Natural killer cell (primary cell): ENCODE measurements at regions not wholly inside any gene's neighbourhood (a gene's known extent, or its start where the extent isn't known, plus 50 kb on each side); places are given as distances from the start of the nearest gene placed in this dataset.

ENCODE experiments used
- ATAC-seq, 3 donors: fragments of 150-1000 bp in 2 of 3; fragments of 200-7000 bp in 1 of 3; cut with Tn5 transposase; 1 replicate in 1 of 3; 2 replicates in 2 of 3; pipeline ENCODE4 v1.10.0; 2021; ENCODE audit warnings: mild to moderate bottlenecking in 2 of 3, moderate library complexity in 2 of 3
- DNase-seq, 2 donors: peaks; one replicate each; pipeline versions ENCODE4 v3.0.0 to v3.0.0-alpha.2; 2013 to 2021; ENCODE audit warnings: mixed read lengths in 1 of 2
- H3K27ac ChIP-seq: one replicate; pipeline ENCODE4 v1.5.1; 2013; ENCODE audit warnings: mild to moderate bottlenecking, low read length
- H3K27me3 ChIP-seq: one replicate; pipeline ENCODE4 v1.6.1; 2013; ENCODE audit warnings: low read length; ENCODE audit not compliant: control insufficient read depth, insufficient read depth
- H3K36me3 ChIP-seq: one replicate; pipeline ENCODE4 v1.6.1; 2013; ENCODE audit warnings: low read length; ENCODE audit not compliant: control insufficient read depth, insufficient read depth
- H3K4me1 ChIP-seq: one replicate; pipeline ENCODE4 v1.6.1; 2013; ENCODE audit warnings: low read length; ENCODE audit not compliant: control insufficient read depth, insufficient read depth
- H3K4me3 ChIP-seq: one replicate; pipeline ENCODE4 v1.5.1; 2013; ENCODE audit warnings: low read length
- H3K9me3 ChIP-seq: one replicate; pipeline ENCODE4 v1.6.1; 2013; ENCODE audit warnings: low read length; ENCODE audit not compliant: control insufficient read depth, insufficient read depth
- H3K27ac Mint-ChIP-seq, 2 donors: one replicate each; pipeline ENCODE4 v1.8.0; 2022; ENCODE audit warnings: mild to moderate bottlenecking in 2 of 2, mixed read lengths in 2 of 2, moderate library complexity in 1 of 2
- H3K27me3 Mint-ChIP-seq, 2 donors: one replicate each; pipeline ENCODE4 v1.8.0; 2022; ENCODE audit warnings: low read depth in 2 of 2, mixed read lengths in 2 of 2
- H3K36me3 Mint-ChIP-seq: one replicate; pipeline ENCODE4 v1.8.0; 2022; ENCODE audit warnings: mixed read lengths
- H3K4me1 Mint-ChIP-seq, 2 donors: one replicate each; pipeline ENCODE4 v1.8.0; 2022; ENCODE audit warnings: mixed read lengths in 2 of 2
- H3K4me3 Mint-ChIP-seq: one replicate; pipeline ENCODE4 v1.8.0; 2022; ENCODE audit warnings: mild to moderate bottlenecking, moderate library complexity, mixed read lengths
- H3K9me3 Mint-ChIP-seq, 2 donors: one replicate each; pipeline ENCODE4 v1.8.0; 2022; ENCODE audit warnings: mixed read lengths in 2 of 2
- WGBS: methylation state at CpG from one replicate; pipeline ENCODE4 v1.1.7; 2013; ENCODE audit warnings: missing lambda C conversion rate; ENCODE audit not compliant: insufficient coverage; 5-methylcytosine and 5-hydroxymethylcytosine counted together
- intact Hi-C: fragments of 100-400 bp; cut with micrococcal nuclease; formaldehyde crosslinking; loops from one replicate; pipeline ENCODE4 v1.14.2; 2022
- TF ChIP-seq, protein P1 (sequence below): fragments of 200-600 bp; IDR thresholded peaks from one replicate; pipeline ENCODE4 v1.8.0; 2022; ENCODE audit warnings: antibody characterized with exemption

DNA sequence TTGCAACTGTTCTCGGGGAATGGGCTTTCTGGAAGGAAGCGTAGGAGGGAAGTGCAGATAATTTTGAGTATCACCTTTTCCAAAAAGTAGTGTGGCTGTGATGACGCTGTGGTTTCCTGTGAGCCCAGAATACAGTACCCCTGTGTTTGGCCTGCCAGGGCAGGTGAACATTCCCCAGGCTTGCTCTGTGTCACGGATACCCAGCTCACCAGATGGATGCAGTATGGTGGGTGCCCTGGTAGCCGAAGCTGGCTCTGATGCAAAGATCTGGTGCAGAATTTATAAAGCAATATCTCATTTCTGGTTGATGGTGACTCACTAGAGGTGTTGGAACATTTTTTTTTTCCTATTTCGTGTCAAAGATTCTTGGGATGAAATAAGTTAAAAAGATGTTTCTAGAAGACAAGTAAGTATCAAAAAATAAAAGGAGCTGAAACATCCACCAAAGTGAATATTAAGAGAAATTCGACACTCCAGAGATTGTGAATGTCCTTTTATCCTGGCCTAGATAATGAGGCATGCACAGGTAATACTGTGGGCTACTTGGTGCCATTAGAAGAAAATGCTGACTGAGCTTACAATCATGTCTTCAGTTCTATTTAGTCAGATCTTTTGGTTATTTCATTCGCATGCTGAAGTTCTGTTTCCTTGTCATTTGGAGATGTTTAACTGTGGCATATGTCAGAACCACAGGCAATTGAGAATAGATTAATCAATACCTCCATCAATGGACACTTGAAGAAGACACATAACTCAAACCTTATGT is 200.1 kb downstream of the GADD45G start:
- Mint-ChIP-seq H3K4me3 (no peak overlapping the region), H3K27me3 (peaks cover 8 to 44% of the 10 kb centered on the region in 2 donors), H3K36me3 (no peaks in the 10 kb centered on the region), H3K4me1 (no peaks in the 10 kb centered on the region), H3K27ac (no peak overlapping the region), H3K9me3 (no peaks in the 10 kb centered on the region)
- intact Hi-C loops = no loop called here
- TF ChIP-seq, protein P1, sequence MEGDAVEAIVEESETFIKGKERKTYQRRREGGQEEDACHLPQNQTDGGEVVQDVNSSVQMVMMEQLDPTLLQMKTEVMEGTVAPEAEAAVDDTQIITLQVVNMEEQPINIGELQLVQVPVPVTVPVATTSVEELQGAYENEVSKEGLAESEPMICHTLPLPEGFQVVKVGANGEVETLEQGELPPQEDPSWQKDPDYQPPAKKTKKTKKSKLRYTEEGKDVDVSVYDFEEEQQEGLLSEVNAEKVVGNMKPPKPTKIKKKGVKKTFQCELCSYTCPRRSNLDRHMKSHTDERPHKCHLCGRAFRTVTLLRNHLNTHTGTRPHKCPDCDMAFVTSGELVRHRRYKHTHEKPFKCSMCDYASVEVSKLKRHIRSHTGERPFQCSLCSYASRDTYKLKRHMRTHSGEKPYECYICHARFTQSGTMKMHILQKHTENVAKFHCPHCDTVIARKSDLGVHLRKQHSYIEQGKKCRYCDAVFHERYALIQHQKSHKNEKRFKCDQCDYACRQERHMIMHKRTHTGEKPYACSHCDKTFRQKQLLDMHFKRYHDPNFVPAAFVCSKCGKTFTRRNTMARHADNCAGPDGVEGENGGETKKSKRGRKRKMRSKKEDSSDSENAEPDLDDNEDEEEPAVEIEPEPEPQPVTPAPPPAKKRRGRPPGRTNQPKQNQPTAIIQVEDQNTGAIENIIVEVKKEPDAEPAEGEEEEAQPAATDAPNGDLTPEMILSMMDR = no peak
- Histone ChIP-seq H3K36me3 (no peaks in the 10 kb centered on the region), H3K27ac (no peak overlapping the region), H3K9me3 (no peaks in the 10 kb centered on the region), H3K4me3 (no peak overlapping the region), H3K4me1 (no peaks in the 10 kb centered on the region), H3K27me3 (no peaks in the 10 kb centered on the region)
- WGBS = 73% methylated on average over 8 of the region's 8 CpGs
- DNase-seq = no peak
- ATAC-seq = no peak

DNA sequence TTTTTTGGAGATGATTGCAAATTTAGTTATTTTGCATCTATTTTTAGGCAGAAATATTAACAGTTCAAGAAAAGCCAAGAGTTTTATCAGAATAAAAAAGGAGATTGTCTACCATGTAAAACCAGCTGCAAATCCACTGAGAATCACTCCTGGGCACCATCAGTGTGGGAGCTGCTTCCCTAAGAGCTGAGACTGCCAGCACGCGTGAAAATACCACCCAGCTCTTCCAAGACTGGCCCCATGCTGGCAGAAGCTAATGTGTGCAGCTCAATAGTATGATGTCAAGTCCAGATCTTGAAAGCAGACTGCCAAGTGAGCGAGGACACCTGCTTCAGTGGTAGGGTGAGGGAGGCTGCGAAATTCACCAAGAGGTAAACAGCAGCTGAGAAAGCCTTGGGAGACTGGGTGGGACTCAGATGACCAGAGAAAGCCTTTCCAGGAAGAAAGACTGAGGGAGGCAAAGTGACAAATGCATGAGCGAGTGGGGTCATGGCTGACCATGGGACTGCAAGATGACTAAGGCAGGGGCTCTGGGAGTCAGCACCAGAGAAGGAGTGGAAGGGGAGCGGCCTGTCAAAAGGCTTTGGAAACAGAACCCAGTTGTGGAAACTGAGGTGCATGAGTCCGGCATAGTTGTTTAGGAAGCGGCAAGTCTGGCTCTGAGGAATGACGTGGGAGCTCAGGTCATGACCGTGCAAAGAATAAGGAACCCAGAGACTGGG is 200.9 kb downstream of the GADD45G start:
- H3K9me3 ChIP-seq = no peaks in the 10 kb centered on the region
- Mint-ChIP-seq H3K4me3 (no peak overlapping the region), H3K4me1 (no peaks in the 10 kb centered on the region), H3K9me3 (no peaks in the 10 kb centered on the region), H3K27me3 (peaks cover 8 to 45% of the 10 kb centered on the region in 2 donors), H3K27ac (no peak overlapping the region), H3K36me3 (no peaks in the 10 kb centered on the region)
- DNase-seq (no peak), ATAC-seq (no peak)
- H3K4me1 ChIP-seq = no peaks in the 10 kb centered on the region
- H3K4me3 ChIP-seq = no peak overlapping the region
- no peaks in the 10 kb centered on the region for H3K27me3 ChIP-seq
- WGBS = 82% methylated on average over 10 of the region's 10 CpGs
- no peak overlapping the region for H3K27ac ChIP-seq
- TF ChIP-seq, protein P1 = no peak
- intact Hi-C loops = no loop called here
- H3K36me3 ChIP-seq = no peaks in the 10 kb centered on the region

DNA sequence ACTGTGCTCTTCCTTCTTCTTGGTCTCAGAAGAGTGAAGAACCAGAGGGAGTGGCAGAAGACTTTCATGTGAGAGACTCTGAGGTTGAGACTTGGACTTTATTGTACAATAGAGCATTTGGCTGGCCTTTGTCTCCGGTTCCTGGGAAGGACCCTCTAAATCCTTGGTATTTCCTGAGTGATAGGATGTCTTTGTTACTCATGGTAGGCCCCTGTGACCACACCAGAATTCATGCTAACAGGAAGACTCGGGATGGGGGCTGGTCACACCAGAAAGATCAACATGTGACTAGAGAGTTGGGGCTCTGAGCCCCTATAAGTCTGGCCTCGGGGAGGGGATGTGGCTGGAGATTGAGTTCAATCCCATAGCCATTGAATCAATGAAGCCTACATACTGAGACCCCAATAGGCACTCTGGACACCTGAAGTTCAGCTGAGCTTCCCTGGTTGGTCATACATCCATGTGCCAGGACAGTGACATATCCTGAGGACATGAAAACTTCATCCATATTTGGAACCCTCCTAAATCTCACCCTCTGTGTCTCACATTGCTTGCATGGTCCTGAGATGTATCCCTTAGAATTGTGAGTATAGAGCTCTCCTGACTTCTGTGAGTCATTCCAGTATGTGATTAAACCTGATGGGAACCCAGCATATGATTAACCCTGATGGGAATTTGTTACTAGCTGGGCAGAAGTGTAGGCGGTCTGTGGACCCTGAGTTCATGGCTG is 201.7 kb downstream of the GADD45G start:
- intact Hi-C loops = no loop called here
- TF ChIP-seq, protein P1 = no peak

More for the DNA sequence above, 201.7 kb downstream of the GADD45G start:
- Mint-ChIP-seq H3K4me1 (no peaks in the 10 kb centered on the region), H3K9me3 (no peaks in the 10 kb centered on the region), H3K27ac (no peak overlapping the region), H3K27me3 (peaks cover 8 to 45% of the 10 kb centered on the region in 2 donors), H3K36me3 (no peaks in the 10 kb centered on the region), H3K4me3 (no peak overlapping the region)
- no peaks in the 10 kb centered on the region for H3K27me3 ChIP-seq
- 79% methylated on average over 4 of the region's 4 CpGs for WGBS
- no peaks in the 10 kb centered on the region for H3K4me1 ChIP-seq
- ATAC-seq = no peak
- no peak overlapping the region for H3K27ac ChIP-seq
- no peak for DNase-seq
- H3K9me3 ChIP-seq = no peaks in the 10 kb centered on the region
- no peak overlapping the region for H3K4me3 ChIP-seq
- no peaks in the 10 kb centered on the region for H3K36me3 ChIP-seq
